Mononuclear cell (primary cell): ENCODE measurements at regions not wholly inside any gene's neighbourhood (a gene's known extent, or its start where the extent isn't known, plus 50 kb on each side); places are given as distances from the start of the nearest gene placed in this dataset.
"Not testable (repeated sequence)": the region's sequence is repeated elsewhere in the genome, so short reads cannot be mapped to it uniquely, and the experiment has no call there.

Source experiments
- H3K27me3 ChIP-seq: 2 replicates; pipeline ENCODE4 v1.6.0; 2011; ENCODE audit warnings: low read length, control low read depth; ENCODE audit not compliant: insufficient read depth
- H3K4me1 ChIP-seq: 2 replicates; pipeline ENCODE4 v1.5.1; 2011; ENCODE audit warnings: mild to moderate bottlenecking, low read length, control low read depth; ENCODE audit not compliant: insufficient read depth
- H3K4me3 ChIP-seq: 2 replicates; pipeline ENCODE4 v1.5.1; 2011; ENCODE audit warnings: mild to moderate bottlenecking, low read length, moderate library complexity
- H3K9me3 ChIP-seq: 2 replicates; pipeline ENCODE4 v1.5.1; 2011; ENCODE audit warnings: low read depth, mild to moderate bottlenecking, control low read depth, low read length

GRCh38 chr12:107369006-107369405, 275.7 kb upstream of the CRY1 start:
- H3K4me1 ChIP-seq, result peaks cover 61% of the 10 kb centered on the region
- H3K9me3 ChIP-seq, result no peaks in the 10 kb centered on the region
- H3K4me3 ChIP-seq, result no peak overlapping the region
- H3K27me3 ChIP-seq, result no peaks in the 10 kb centered on the region

- Histone ChIP-seq H3K4me1 (peaks cover 68% of the 10 kb centered on the region), H3K4me3 (no peak overlapping the region), H3K9me3 (no peaks in the 10 kb centered on the region), H3K27me3 (no peaks in the 10 kb centered on the region)
Measured at GRCh38 chr12:107369679-107370078, 276.3 kb upstream of the CRY1 start.

GRCh38 chr12:107372229-107372658, 278.9 kb upstream of the CRY1 start:
- Histone ChIP-seq H3K4me3 (no peak overlapping the region), H3K9me3 (no peaks in the 10 kb centered on the region), H3K4me1 (peaks cover 69% of the 10 kb centered on the region)

GRCh38 chr12:107373238-107373809, 280.0 kb upstream of the CRY1 start:
- peaks cover 65% of the 10 kb centered on the region for H3K4me1 ChIP-seq
- no peak overlapping the region for H3K4me3 ChIP-seq
- H3K9me3 ChIP-seq, result no peaks in the 10 kb centered on the region
- no peaks in the 10 kb centered on the region for H3K27me3 ChIP-seq

More at GRCh38 chr12:107372229-107372658, 278.9 kb upstream of the CRY1 start:
- no peaks in the 10 kb centered on the region for H3K27me3 ChIP-seq

- H3K4me3 ChIP-seq, result no peak overlapping the region
- H3K27me3 ChIP-seq, result no peaks in the 10 kb centered on the region
- no peaks in the 10 kb centered on the region for H3K9me3 ChIP-seq
- H3K4me1 ChIP-seq, result peaks cover 56% of the 10 kb centered on the region
Measured at GRCh38 chr12:107374161-107374840, 281.0 kb upstream of the CRY1 start.

GRCh38 chr12:107375231-107375630, 281.9 kb upstream of the CRY1 start:
- Histone ChIP-seq H3K9me3 (no peaks in the 10 kb centered on the region), H3K4me1 (peaks cover 46% of the 10 kb centered on the region), H3K27me3 (no peaks in the 10 kb centered on the region), H3K4me3 (no peak overlapping the region)

GRCh38 chr12:107377596-107378385, 284.4 kb upstream of the CRY1 start:
- no peaks in the 10 kb centered on the region for H3K27me3 ChIP-seq
- H3K9me3 ChIP-seq, result no peaks in the 10 kb centered on the region
- H3K4me3 ChIP-seq, result no peak overlapping the region
- H3K4me1 ChIP-seq, result peaks cover 21% of the 10 kb centered on the region

GRCh38 chr12:107378609-107379008, 285.3 kb upstream of the CRY1 start:
- Histone ChIP-seq H3K9me3 (no peaks in the 10 kb centered on the region), H3K4me3 (no peak overlapping the region), H3K27me3 (no peaks in the 10 kb centered on the region), H3K4me1 (peaks cover 12% of the 10 kb centered on the region)

GRCh38 chr12:107379142-107379851, 285.9 kb upstream of the CRY1 start:
- not testable (repeated sequence) for H3K27me3 ChIP-seq, H3K4me3 ChIP-seq, H3K9me3 ChIP-seq, H3K4me1 ChIP-seq

- H3K4me3 ChIP-seq, result no peak overlapping the region
- H3K4me1 ChIP-seq, result no peaks in the 10 kb centered on the region
- H3K9me3 ChIP-seq, result no peaks in the 10 kb centered on the region
- no peaks in the 10 kb centered on the region for H3K27me3 ChIP-seq
Measured at GRCh38 chr12:107379852-107380567, 286.7 kb upstream of the CRY1 start.

- no peak overlapping the region for H3K4me3 ChIP-seq
- no peaks in the 10 kb centered on the region for H3K27me3 ChIP-seq
- H3K4me1 ChIP-seq, result no peaks in the 10 kb centered on the region
- no peaks in the 10 kb centered on the region for H3K9me3 ChIP-seq
Measured at GRCh38 chr12:107384645-107385044, 291.3 kb upstream of the CRY1 start.

- H3K27me3 ChIP-seq, result no peaks in the 10 kb centered on the region
- no peaks in the 10 kb centered on the region for H3K4me1 ChIP-seq
- H3K9me3 ChIP-seq, result no peaks in the 10 kb centered on the region
Measured at GRCh38 chr12:107385509-107385908, 292.2 kb upstream of the CRY1 start.

GRCh38 chr12:107386569-107386968, 293.2 kb upstream of the CRY1 start:
- no peaks in the 10 kb centered on the region for H3K27me3 ChIP-seq
- H3K9me3 ChIP-seq, result no peaks in the 10 kb centered on the region
- no peaks in the 10 kb centered on the region for H3K4me1 ChIP-seq
- H3K4me3 ChIP-seq, result no peak overlapping the region

More at GRCh38 chr12:107385509-107385908, 292.2 kb upstream of the CRY1 start:
- no peak overlapping the region for H3K4me3 ChIP-seq

- Histone ChIP-seq H3K9me3 (no peaks in the 10 kb centered on the region), H3K4me1 (no peaks in the 10 kb centered on the region), H3K4me3 (no peak overlapping the region), H3K27me3 (no peaks in the 10 kb centered on the region)
Measured at GRCh38 chr12:107388263-107388662, 294.9 kb upstream of the CRY1 start.
